ENCODE measurements at regions not wholly inside any gene's neighbourhood (a gene's known extent, or its start where the extent isn't known, plus 50 kb on each side); places are given as distances from the start of the nearest gene placed in this dataset.

GRCh38 chr9:110058304-110058953 lies 149.5 kb downstream of the C9orf152 start:
- no peak for TF ChIP-seq MXI1 (IDR thresholded peaks at IDR 0.05; ENCODE audit: borderline replicate concordance, low read depth, low read length)
- TF ChIP-seq POLR2A (IDR thresholded peaks at IDR 0.05; ENCODE audit: low read depth, low read length): no peak
- peak; percentile 47 for TF ChIP-seq CTCF (conservative IDR thresholded peaks at IDR 0.05; ENCODE audit: low read depth, low read length)

Measured in IMR-90 (cell line).